ENCODE measurements at regions not wholly inside any gene's neighbourhood (a gene's known extent, or its start where the extent isn't known, plus 50 kb on each side); places are given as distances from the start of the nearest gene placed in this dataset.

DNA sequence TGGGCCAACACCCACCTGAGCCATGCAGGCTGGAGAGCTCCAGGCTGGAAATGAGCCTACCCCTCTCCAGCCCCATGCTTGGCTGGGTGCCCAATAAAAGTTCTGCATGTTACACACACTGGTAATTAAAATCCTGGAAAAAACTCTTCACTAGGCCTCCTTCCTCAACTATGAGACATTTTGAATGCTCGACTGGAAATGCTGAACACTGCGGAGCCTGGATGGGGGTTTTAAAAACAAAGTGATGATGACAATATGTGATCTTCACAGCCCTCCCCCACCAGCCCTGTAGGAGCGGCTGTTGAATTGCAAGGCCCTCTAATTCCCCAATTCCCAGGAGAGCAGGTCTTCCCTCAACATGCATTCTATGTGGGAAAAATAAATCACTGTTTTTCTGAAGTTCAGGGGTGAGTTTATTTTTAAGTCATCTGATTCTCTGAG, 179.2 kb downstream of the TTC32 start:
- TF ChIP-seq, protein P1, sequence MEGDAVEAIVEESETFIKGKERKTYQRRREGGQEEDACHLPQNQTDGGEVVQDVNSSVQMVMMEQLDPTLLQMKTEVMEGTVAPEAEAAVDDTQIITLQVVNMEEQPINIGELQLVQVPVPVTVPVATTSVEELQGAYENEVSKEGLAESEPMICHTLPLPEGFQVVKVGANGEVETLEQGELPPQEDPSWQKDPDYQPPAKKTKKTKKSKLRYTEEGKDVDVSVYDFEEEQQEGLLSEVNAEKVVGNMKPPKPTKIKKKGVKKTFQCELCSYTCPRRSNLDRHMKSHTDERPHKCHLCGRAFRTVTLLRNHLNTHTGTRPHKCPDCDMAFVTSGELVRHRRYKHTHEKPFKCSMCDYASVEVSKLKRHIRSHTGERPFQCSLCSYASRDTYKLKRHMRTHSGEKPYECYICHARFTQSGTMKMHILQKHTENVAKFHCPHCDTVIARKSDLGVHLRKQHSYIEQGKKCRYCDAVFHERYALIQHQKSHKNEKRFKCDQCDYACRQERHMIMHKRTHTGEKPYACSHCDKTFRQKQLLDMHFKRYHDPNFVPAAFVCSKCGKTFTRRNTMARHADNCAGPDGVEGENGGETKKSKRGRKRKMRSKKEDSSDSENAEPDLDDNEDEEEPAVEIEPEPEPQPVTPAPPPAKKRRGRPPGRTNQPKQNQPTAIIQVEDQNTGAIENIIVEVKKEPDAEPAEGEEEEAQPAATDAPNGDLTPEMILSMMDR (IDR thresholded peaks at IDR 0.05) = no peak
- TF ChIP-seq POLR2A (IDR thresholded peaks at IDR 0.05) = no peak
- TF ChIP-seq EP300 (IDR thresholded peaks at IDR 0.05) = no peak
- TF ChIP-seq POLR2AphosphoS5 (IDR thresholded peaks at IDR 0.05) = no peak
- ATAC-seq (ENCODE audit: low FRiP score in 2 of 2) (no peak), DNase-seq (no peak)
- Histone ChIP-seq H3K27me3 (no peaks in the 10 kb centered on the region), H3K4me3 (no peak overlapping the region), H3K36me3 (no peaks in the 10 kb centered on the region), H3K27ac (no peak overlapping the region), H3K4me1 (no peaks in the 10 kb centered on the region), H3K9me3 (no peaks in the 10 kb centered on the region)
- WGBS, 2 donors = 75 to 78% methylated on average over 3 of the region's 3 CpGs

DNA sequence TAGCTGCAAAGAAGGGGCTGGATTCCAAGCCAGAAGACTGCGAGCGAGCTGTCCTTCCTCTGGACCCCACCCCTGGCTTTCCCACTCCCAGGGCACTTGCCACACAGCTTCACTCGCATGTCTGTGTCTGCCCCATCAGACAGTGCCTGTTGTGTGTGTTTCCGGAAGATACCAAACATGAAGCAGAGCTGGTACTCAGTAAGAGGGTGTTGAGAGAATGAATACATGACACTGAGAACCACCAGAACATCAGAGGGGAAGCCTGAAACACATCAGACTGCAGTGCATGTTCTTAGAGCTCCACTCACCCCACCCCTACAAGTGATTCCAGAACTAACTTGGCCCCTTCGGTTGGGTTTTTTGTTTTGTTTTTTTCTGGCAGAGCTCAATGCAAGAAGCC, 181.5 kb downstream of the TTC32 start:
- DNase-seq = no peak
- no peak overlapping the region for H3K27ac ChIP-seq
- H3K4me1 ChIP-seq = no peaks in the 10 kb centered on the region
- TF ChIP-seq EP300 (IDR thresholded peaks at IDR 0.05) = no peak
- TF ChIP-seq, protein P1 (IDR thresholded peaks at IDR 0.05) = no peak
- no peak for TF ChIP-seq POLR2AphosphoS5 (IDR thresholded peaks at IDR 0.05)
- TF ChIP-seq POLR2A (IDR thresholded peaks at IDR 0.05) = no peak
- H3K36me3 ChIP-seq = no peaks in the 10 kb centered on the region
- no peaks in the 10 kb centered on the region for H3K9me3 ChIP-seq
- 90 to 93% methylated on average over 5 of the region's 5 CpGs for WGBS, 2 donors
- no peak for ATAC-seq (ENCODE audit: low FRiP score in 2 of 2)
- no peak overlapping the region for H3K4me3 ChIP-seq
- H3K27me3 ChIP-seq = no peaks in the 10 kb centered on the region

DNA sequence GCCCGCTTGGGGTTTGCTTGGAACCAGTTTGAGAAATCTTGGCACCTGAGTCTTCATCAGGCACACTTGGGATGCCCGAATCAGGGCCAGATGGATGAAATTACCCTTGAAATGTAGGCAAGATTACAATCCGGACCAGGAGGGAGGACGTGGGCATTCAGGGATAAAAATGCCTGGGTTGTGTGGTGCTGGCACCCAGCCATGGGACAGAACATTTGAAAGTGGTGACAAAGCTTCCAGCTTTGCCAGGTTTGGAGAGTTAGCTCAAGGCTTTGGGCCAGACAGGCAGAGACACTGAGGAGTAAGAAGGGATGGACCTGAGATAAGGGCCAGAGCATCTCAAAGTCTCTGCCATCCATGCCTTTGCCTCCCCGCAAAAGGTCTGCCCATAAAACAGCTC, 182.2 kb downstream of the TTC32 start:
- H3K9me3 ChIP-seq = no peaks in the 10 kb centered on the region
- H3K36me3 ChIP-seq = no peaks in the 10 kb centered on the region
- TF ChIP-seq POLR2A (IDR thresholded peaks at IDR 0.05) = no peak
- TF ChIP-seq POLR2AphosphoS5 (IDR thresholded peaks at IDR 0.05) = no peak
- no peak for TF ChIP-seq EP300 (IDR thresholded peaks at IDR 0.05)
- TF ChIP-seq, protein P1 (IDR thresholded peaks at IDR 0.05) = no peak
- H3K4me1 ChIP-seq = no peaks in the 10 kb centered on the region
- no peak for DNase-seq
- no peak for ATAC-seq (ENCODE audit: low FRiP score in 2 of 2)
- 92 to 93% methylated on average over 5 of the region's 5 CpGs for WGBS, 2 donors
- no peaks in the 10 kb centered on the region for H3K27me3 ChIP-seq
- H3K27ac ChIP-seq = no peak overlapping the region
- H3K4me3 ChIP-seq = no peak overlapping the region

DNA sequence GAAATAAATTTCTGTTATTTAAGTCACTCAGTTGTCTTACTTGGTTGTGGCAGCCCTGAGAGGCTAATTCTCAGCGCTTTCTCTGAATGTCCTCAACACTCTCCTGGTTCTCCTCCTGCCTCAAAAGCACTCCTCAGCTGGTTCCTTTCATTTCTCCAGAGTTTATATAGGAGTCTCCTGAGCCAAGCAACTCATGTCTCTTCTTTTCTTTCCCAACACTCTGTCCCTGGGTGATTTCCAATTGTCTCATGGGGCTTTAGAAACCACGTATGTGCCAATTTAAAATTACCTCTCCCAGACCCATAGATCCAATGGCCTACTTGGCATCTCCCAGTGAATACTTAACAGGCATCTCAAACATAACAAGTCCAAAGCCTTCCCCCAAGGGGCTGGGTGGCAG, 184.3 kb downstream of the TTC32 start:
- ATAC-seq (ENCODE audit: low FRiP score in 2 of 2) (no peak), DNase-seq (no peak)
- 80 to 92% methylated on average over 2 of the region's 2 CpGs for WGBS, 2 donors
- TF ChIP-seq, protein P1 (IDR thresholded peaks at IDR 0.05) = no peak
- TF ChIP-seq EP300 (IDR thresholded peaks at IDR 0.05) = no peak
- TF ChIP-seq POLR2A (IDR thresholded peaks at IDR 0.05) = no peak
- no peak for TF ChIP-seq POLR2AphosphoS5 (IDR thresholded peaks at IDR 0.05)
- Histone ChIP-seq H3K4me3 (no peak overlapping the region), H3K4me1 (no peaks in the 10 kb centered on the region), H3K9me3 (no peaks in the 10 kb centered on the region), H3K27me3 (no peaks in the 10 kb centered on the region), H3K27ac (no peak overlapping the region), H3K36me3 (no peaks in the 10 kb centered on the region)

DNA sequence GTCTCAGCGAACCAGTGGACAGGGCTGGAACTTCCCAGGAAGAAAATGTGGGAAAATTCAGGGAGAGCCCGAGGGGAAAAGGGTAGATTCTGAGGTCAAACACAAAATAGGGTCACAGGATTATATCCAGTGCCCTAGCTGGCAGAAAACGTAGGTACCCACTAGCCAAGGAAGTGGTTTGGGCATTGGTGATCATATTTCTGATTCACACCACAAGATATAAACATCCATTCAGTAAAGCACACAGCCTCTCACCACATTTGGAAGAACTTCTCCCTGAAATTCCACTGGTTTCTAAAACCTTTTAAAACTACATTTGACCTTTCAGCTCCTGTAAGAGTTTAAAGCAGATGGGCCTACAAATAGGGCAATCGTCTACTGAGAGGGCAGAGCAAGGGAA, 186.9 kb downstream of the TTC32 start:
- H3K27me3 ChIP-seq = no peaks in the 10 kb centered on the region
- no peaks in the 10 kb centered on the region for H3K36me3 ChIP-seq
- 72 to 84% methylated on average over 4 of the region's 4 CpGs for WGBS, 2 donors
- no peaks in the 10 kb centered on the region for H3K9me3 ChIP-seq
- no peak for ATAC-seq (ENCODE audit: low FRiP score in 2 of 2)
- no peak overlapping the region for H3K27ac ChIP-seq
- no peak for TF ChIP-seq POLR2A (IDR thresholded peaks at IDR 0.05)
- TF ChIP-seq POLR2AphosphoS5 (IDR thresholded peaks at IDR 0.05) = no peak
- TF ChIP-seq, protein P1 (IDR thresholded peaks at IDR 0.05) = no peak
- TF ChIP-seq EP300 (IDR thresholded peaks at IDR 0.05) = no peak
- H3K4me3 ChIP-seq = no peak overlapping the region
- H3K4me1 ChIP-seq = no peaks in the 10 kb centered on the region
- DNase-seq = no peak

All from upper lobe of left lung (tissue), 6 donors.